IPS-18a (cell line): ENCODE measurements at regions not wholly inside any gene's neighbourhood (a gene's known extent, or its start where the extent isn't known, plus 50 kb on each side); places are given as distances from the start of the nearest gene placed in this dataset.

Experiments
- H3K27ac ChIP-seq: one replicate; pipeline ENCODE4 v1.5.1; 2013; ENCODE audit warnings: low read length
- H3K27me3 ChIP-seq: one replicate; pipeline ENCODE4 v1.6.1; 2013; ENCODE audit warnings: mild to moderate bottlenecking, low read length; ENCODE audit not compliant: control insufficient read depth, insufficient read depth
- H3K36me3 ChIP-seq: one replicate; pipeline ENCODE4 v1.6.1; 2013; ENCODE audit warnings: low read depth, low read length; ENCODE audit not compliant: control insufficient read depth
- H3K4me1 ChIP-seq: one replicate; pipeline ENCODE4 v1.6.1; 2013; ENCODE audit warnings: low read depth, low read length; ENCODE audit not compliant: control insufficient read depth
- H3K4me3 ChIP-seq: one replicate; pipeline ENCODE4 v1.5.1; 2013; ENCODE audit warnings: low read length
- H3K9ac ChIP-seq: one replicate; pipeline ENCODE4 v1.6.1; 2013; ENCODE audit warnings: mild to moderate bottlenecking, low read length, moderate library complexity
- H3K9me3 ChIP-seq: one replicate; pipeline ENCODE4 v1.6.1; 2013; ENCODE audit warnings: low read depth, low read length; ENCODE audit not compliant: control insufficient read depth

DNA sequence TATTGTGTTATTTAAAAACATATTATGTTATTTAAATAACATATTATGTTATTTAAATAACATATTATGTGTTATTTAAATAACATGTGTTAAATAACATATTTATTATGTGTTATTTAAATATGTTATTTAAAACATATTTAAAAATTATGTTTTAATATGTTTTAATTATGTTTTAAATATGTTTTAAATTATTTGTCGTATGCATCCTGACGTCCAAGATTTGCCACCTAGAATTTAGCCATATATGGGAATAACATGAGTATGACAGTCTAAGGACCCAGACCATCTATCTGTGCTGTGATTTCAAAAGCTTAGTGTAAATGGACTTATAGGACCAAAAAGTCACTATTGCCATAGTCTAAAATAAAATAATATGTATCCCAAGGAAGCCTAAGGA, 484.3 kb upstream of the KLHL29 start:
- Histone ChIP-seq H3K27me3 (no peaks in the 10 kb centered on the region), H3K4me3 (no peak overlapping the region), H3K9me3 (no peaks in the 10 kb centered on the region), H3K27ac (no peak overlapping the region), H3K36me3 (no peaks in the 10 kb centered on the region), H3K4me1 (no peaks in the 10 kb centered on the region), H3K9ac (no peak overlapping the region)

DNA sequence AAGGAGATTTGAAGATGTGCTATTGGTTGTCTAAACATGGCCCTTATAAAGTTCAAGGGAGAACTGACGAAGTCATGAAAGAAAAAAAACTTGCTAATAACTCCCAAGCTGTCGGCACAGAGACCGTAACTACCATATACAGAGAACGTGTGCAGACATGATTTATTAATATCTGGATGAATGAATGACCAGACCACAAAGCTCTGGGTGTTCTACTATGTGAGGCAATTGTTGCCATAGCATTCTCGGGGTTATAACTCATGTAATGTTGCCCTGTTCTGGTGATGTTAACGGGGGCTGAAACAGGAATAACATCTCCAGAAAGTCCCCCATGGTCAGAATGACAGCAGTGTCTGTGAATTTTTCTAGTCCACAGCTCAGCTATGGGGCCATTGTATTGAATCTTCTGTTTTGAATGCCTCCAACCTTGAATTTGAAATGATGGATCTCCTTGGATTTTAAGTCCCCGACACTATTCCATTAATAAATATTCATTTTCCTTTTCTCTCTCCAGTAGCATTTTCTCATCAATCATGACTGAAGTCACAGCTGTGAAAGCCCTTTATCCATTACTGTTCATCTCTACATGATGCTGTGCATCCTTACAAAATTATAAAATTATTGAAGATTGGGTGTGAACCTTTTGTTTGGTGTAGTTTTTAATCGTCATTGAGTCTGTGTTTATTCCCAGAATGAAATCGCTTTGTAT, 483.4 kb upstream of the KLHL29 start:
- Histone ChIP-seq H3K9me3 (no peaks in the 10 kb centered on the region), H3K4me3 (no peak overlapping the region), H3K4me1 (no peaks in the 10 kb centered on the region), H3K27me3 (no peaks in the 10 kb centered on the region), H3K9ac (no peak overlapping the region), H3K36me3 (no peaks in the 10 kb centered on the region), H3K27ac (no peak overlapping the region)

DNA sequence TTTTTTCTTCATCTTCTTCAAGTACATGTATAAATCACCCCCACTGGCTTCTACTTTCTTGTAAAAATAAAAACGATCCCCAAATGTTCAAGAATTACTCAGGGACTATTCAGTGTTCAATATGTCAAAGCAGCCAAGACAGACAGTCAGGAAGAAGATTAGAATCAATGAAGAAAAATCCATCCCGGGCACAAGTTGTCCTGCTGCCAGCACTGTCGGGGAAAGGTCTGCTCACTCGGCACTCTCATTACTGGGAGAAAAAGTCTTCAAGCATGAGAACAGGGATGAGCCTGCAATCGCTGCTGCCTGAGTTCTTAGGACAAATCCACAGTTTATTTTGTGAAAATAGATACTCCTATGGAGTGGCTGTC, 482.8 kb upstream of the KLHL29 start:
- no peak overlapping the region for H3K27ac ChIP-seq
- no peaks in the 10 kb centered on the region for H3K27me3 ChIP-seq
- no peaks in the 10 kb centered on the region for H3K4me1 ChIP-seq
- H3K9ac ChIP-seq, result no peak overlapping the region
- no peaks in the 10 kb centered on the region for H3K36me3 ChIP-seq
- H3K9me3 ChIP-seq, result no peaks in the 10 kb centered on the region
- H3K4me3 ChIP-seq, result no peak overlapping the region

DNA sequence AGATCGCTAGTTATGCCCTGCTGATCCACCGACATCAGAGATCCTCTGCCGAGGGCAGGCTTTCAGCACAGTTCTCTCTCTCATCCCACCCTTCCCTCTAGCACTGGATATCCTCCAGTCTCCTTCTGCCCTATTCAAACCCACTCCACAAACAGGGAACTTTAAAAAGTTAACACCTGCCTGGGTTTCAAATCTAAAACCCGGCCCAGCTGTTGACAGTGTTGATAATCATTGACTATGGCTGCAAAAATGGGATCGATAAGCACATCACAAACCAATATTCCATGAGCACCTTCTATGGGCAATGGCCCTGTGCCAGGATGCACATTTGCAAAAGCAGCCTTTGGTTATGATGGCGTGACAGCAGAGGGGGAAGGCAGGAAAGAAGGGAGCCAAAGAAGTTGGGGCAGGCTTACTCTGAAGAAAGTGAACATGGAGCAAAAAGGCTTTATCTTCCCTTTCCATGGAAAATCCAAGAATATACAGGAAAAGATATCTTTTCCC, 482.3 kb upstream of the KLHL29 start:
- H3K27ac ChIP-seq, result no peak overlapping the region
- H3K9me3 ChIP-seq, result no peaks in the 10 kb centered on the region
- H3K27me3 ChIP-seq, result no peaks in the 10 kb centered on the region
- H3K4me3 ChIP-seq, result no peak overlapping the region
- no peaks in the 10 kb centered on the region for H3K36me3 ChIP-seq
- no peaks in the 10 kb centered on the region for H3K4me1 ChIP-seq
- no peak overlapping the region for H3K9ac ChIP-seq

DNA sequence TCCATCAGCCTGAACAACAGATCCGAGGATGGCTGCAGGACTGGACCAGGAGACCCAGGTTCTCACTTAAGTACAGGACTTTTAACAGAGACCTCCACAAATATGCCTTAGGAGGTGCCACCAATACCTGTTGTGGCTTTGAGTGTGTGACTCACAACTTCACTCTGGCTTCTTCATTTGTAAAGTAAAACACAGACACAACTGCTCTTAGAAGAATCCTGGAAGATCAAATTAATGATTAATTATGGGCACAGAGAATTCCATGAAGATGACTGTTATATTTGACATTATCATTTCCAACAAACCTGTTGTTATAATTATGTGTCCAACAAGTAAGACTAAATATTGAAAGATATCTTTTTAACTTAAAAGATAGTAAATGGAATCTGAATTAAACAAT, 481.4 kb upstream of the KLHL29 start:
- Histone ChIP-seq H3K9ac (no peak overlapping the region), H3K4me3 (no peak overlapping the region), H3K36me3 (no peaks in the 10 kb centered on the region), H3K4me1 (no peaks in the 10 kb centered on the region), H3K27ac (no peak overlapping the region), H3K27me3 (no peaks in the 10 kb centered on the region), H3K9me3 (no peaks in the 10 kb centered on the region)

DNA sequence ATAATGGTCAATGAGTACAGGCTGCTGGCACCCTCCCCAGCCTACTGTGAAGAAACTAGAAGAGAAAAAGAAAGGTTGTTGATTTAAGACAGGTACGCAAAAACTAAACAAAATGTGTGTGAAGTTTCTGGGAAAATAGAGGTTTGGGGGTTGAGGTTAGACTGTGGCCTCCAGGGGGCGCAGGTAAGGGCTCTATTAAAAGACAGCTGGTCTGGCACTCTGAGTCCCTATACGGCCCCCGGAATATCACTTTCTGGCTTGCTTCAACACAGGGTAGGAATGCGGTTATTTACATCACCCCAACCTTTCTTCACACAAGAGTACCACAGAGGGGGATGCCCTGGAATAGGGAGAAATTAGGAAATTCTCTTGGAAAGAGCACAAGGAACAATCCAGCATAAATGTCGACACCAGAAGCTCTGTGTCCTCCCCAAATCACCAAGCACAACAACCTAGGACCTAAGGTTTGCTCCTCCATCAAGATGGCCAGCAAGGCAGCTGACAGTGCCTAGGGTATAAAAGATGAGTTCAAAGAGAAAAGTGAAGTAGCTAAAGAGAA, 480.8 kb upstream of the KLHL29 start:
- H3K4me1 ChIP-seq, result no peaks in the 10 kb centered on the region
- H3K9me3 ChIP-seq, result no peaks in the 10 kb centered on the region
- no peak overlapping the region for H3K4me3 ChIP-seq
- no peaks in the 10 kb centered on the region for H3K27me3 ChIP-seq
- H3K27ac ChIP-seq, result no peak overlapping the region
- H3K9ac ChIP-seq, result no peak overlapping the region
- H3K36me3 ChIP-seq, result no peaks in the 10 kb centered on the region

DNA sequence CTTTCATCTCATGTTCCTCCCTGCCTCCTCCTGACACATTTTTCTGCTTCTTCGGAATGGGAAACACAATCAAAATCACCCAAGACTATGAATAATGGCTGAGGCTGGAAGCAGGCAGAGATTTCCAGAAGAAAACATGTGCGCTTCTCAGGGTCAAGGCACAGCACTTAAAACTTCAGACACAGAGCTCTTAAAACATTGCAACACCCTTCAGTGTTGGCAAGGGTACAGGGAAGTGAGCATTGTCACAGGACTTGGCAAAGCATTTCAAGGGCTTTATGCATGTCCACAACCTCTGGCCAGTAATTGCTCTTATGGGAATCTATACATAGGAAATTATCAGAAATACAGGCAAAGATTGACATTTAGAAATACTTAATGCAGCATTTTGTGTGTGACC, 477.6 kb upstream of the KLHL29 start:
- Histone ChIP-seq H3K4me1 (no peaks in the 10 kb centered on the region), H3K27me3 (no peaks in the 10 kb centered on the region), H3K9ac (no peak overlapping the region), H3K9me3 (no peaks in the 10 kb centered on the region), H3K27ac (no peak overlapping the region), H3K4me3 (no peak overlapping the region), H3K36me3 (no peaks in the 10 kb centered on the region)

DNA sequence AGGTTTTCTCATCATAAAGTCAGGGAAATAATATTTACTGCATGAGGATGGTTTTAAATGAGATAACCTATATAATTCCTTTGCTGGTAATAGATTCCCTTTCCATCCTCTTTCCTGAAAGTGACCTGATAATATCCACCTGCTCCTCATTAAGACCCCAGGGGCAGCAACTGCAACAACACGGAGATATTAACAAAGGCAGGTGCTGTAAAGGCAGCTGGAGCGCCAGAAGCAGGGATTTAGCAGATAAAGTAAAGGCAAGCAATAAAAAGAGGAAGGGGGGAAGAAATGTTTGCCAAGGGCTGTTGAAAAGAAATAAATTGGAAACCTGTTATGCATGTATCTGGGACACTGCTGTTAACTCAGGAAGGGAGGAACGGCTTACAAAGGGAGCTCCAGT, 472.6 kb upstream of the KLHL29 start:
- H3K4me3 ChIP-seq, result no peak overlapping the region
- no peak overlapping the region for H3K9ac ChIP-seq
- no peaks in the 10 kb centered on the region for H3K36me3 ChIP-seq
- no peak overlapping the region for H3K27ac ChIP-seq
- no peaks in the 10 kb centered on the region for H3K9me3 ChIP-seq
- peaks cover 3% of the 10 kb centered on the region for H3K4me1 ChIP-seq
- no peaks in the 10 kb centered on the region for H3K27me3 ChIP-seq

DNA sequence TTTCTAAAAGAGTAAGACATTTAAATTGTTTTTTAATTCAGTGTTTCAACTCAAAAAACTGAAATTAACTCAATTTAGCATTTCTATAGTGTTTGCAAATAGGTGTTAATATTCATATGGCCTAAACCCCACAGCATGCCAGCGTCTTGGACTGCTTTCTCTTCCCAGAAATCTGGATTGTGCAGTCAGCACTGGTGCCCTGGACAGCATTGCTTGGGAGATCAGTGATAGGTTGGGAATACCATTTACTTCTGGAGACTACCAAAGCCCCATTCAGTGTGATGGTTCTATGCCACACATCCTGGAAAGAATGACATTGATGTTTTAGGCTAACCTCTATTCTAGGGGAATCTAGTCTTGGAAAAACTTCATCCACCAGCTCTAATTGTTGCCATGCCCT, 455.0 kb upstream of the KLHL29 start:
- no peak overlapping the region for H3K4me3 ChIP-seq
- no peaks in the 10 kb centered on the region for H3K36me3 ChIP-seq

DNA sequence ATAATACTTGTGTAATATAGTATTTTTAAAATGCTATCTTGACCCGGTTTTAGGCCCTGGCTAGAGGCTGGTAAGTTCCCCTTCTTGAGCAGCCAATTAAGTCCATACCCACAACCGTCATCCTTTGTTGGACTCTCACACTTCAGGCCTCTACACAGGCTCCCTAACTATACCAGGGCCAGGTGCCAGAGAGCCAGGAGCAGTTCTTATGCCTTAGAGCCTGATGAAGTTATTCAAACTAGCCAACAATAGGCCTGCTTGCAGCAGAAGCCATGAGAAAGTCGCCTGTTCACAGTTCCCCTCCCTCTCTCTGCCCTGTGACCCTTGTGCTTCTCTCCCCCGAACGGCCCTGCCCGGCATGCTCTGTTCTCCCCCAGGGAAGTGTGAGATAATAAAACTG, 454.2 kb upstream of the KLHL29 start:
- Histone ChIP-seq H3K27me3 (no peaks in the 10 kb centered on the region), H3K4me1 (no peaks in the 10 kb centered on the region), H3K9me3 (no peaks in the 10 kb centered on the region), H3K4me3 (no peak overlapping the region), H3K9ac (no peak overlapping the region), H3K36me3 (no peaks in the 10 kb centered on the region), H3K27ac (no peak overlapping the region)

More for the DNA sequence above, 455.0 kb upstream of the KLHL29 start:
- H3K27me3 ChIP-seq, result no peaks in the 10 kb centered on the region
- H3K9ac ChIP-seq, result no peak overlapping the region
- no peaks in the 10 kb centered on the region for H3K4me1 ChIP-seq
- no peaks in the 10 kb centered on the region for H3K9me3 ChIP-seq
- H3K27ac ChIP-seq, result no peak overlapping the region

DNA sequence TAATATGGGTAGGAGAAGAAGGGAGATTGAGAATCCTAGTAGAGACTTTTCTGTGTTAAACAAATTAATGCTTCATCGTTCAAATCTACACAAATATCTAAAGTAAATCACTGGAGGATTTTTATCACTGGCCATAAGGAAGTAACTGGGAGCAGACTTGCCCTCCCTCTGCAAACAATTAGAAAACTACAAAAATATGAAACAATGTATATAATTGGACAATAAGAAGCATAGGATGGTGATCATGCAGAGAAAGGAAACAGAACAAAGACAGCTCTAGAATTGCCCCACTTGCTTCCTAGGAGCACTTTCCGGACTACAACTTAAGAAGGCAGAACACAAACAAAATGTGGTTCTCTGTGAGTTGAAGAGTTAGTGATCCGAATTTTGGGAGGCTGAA, 452.7 kb upstream of the KLHL29 start:
- Histone ChIP-seq H3K27me3 (no peaks in the 10 kb centered on the region), H3K27ac (no peak overlapping the region), H3K4me1 (no peaks in the 10 kb centered on the region), H3K4me3 (no peak overlapping the region), H3K36me3 (no peaks in the 10 kb centered on the region), H3K9ac (no peak overlapping the region), H3K9me3 (no peaks in the 10 kb centered on the region)

DNA sequence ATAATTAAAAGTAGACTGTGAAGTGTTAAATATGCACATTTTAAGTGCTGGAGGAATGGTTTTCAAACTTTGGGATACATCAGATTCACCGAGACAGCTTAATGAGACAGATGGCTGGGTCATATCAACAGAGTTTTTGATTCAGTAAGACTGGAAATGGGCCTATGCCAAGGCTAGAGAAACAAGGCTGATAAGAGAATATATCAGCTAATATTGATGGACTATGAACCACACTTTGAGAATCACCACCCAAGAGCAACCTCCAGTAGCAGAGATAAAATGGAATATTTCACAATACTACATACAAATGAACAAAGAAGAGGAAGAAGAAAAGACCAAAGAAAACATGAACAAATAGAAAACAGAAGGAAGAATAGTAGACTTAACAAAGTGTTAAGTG, 450.2 kb upstream of the KLHL29 start:
- no peaks in the 10 kb centered on the region for H3K4me1 ChIP-seq
- no peaks in the 10 kb centered on the region for H3K9me3 ChIP-seq

More for the DNA sequence above, 450.2 kb upstream of the KLHL29 start:
- Histone ChIP-seq H3K9ac (no peak overlapping the region), H3K27me3 (no peaks in the 10 kb centered on the region), H3K4me3 (no peak overlapping the region), H3K27ac (no peak overlapping the region), H3K36me3 (no peaks in the 10 kb centered on the region)
